C4-2B (cell line): ENCODE measurements at regions not wholly inside any gene's neighbourhood (a gene's known extent, or its start where the extent isn't known, plus 50 kb on each side); places are given as distances from the start of the nearest gene placed in this dataset.

Experiments used
- ZFX ChIP-seq: fragments of 450-650 bp; IDR thresholded peaks from 2 replicates; pipeline ENCODE4 v1.6.1; 2017
- TF ChIP-seq, protein P1 (sequence below): fragments of 450-650 bp; conservative IDR thresholded peaks from 2 replicates; pipeline ENCODE4 v1.5.1; 2017; ENCODE audit warnings: mild to moderate bottlenecking

DNA sequence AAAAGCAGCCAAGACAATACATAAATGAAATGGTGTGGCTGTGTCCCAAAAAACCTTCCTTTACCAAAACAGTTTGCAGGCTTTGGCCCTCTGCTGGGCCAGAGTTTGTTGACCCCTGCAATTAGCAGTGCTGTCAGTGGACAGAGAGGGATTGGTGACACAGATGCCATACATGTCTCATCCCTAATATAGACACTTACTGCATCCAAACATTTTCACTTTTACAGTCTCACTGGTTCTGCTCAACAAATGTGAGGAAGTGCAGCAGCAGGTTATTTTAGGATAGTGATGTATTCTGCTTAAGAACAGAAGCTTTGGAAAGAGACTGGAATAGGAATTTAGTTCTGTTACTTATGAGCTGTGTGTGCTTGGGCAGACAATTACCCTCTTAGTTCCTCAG is 462.8 kb upstream of the LRRC7 start:
- TF ChIP-seq, protein P1, sequence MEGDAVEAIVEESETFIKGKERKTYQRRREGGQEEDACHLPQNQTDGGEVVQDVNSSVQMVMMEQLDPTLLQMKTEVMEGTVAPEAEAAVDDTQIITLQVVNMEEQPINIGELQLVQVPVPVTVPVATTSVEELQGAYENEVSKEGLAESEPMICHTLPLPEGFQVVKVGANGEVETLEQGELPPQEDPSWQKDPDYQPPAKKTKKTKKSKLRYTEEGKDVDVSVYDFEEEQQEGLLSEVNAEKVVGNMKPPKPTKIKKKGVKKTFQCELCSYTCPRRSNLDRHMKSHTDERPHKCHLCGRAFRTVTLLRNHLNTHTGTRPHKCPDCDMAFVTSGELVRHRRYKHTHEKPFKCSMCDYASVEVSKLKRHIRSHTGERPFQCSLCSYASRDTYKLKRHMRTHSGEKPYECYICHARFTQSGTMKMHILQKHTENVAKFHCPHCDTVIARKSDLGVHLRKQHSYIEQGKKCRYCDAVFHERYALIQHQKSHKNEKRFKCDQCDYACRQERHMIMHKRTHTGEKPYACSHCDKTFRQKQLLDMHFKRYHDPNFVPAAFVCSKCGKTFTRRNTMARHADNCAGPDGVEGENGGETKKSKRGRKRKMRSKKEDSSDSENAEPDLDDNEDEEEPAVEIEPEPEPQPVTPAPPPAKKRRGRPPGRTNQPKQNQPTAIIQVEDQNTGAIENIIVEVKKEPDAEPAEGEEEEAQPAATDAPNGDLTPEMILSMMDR: no peak
- TF ChIP-seq ZFX: no peak
